MCF 10A (cell line): ENCODE measurements at regions not wholly inside any gene's neighbourhood (a gene's known extent, or its start where the extent isn't known, plus 50 kb on each side); places are given as distances from the start of the nearest gene placed in this dataset.

Experiments
- BruUV-seq: library from RNA; stranded (reverse); fragments of 400-500 nt; replicated peaks from 2 replicates; lab custom pipeline; 2021; lab: Mats Ljungman, UMichigan
- CTCF ChIA-PET: fragments of 300-600 bp; sonication (Branson Sonifier 250); formaldehyde crosslinking; extraction: SDS; loops from one replicate; lab custom pipeline; 2021; ENCODE audit warnings: antibody characterized with exemption, inconsistent platforms; lab: Yijun Ruan, JAX
- POLR2A ChIA-PET: fragments of 300-600, 350-650 bp; sonication (Branson Sonifier 250); formaldehyde crosslinking; extraction: SDS; loops from one replicate; lab custom pipeline; 2020; ENCODE audit warnings: antibody characterized with exemption, inconsistent platforms; lab: Yijun Ruan, JAX
- DNase-seq: peaks from one replicate; pipeline ENCODE4 v3.0.0-alpha.2; 2018; ENCODE audit not compliant: unreplicated experiment
- H3K27ac Mint-ChIP-seq: one replicate; pipeline ENCODE4 v1.8.0; 2022; ENCODE audit warnings: mild to moderate bottlenecking, low read depth, mixed read lengths; ENCODE audit not compliant: unreplicated experiment
- H3K27me3 Mint-ChIP-seq: one replicate; pipeline ENCODE4 v1.8.0; 2022; ENCODE audit warnings: mixed read lengths; ENCODE audit not compliant: insufficient read depth, unreplicated experiment
- H3K36me3 Mint-ChIP-seq: one replicate; pipeline ENCODE4 v1.8.0; 2022; ENCODE audit warnings: mild to moderate bottlenecking, moderate library complexity, mixed read lengths; ENCODE audit not compliant: insufficient read depth, unreplicated experiment
- H3K4me1 Mint-ChIP-seq: one replicate; pipeline ENCODE4 v1.8.0; 2022; ENCODE audit warnings: mixed read lengths; ENCODE audit not compliant: insufficient read depth, unreplicated experiment
- H3K4me3 Mint-ChIP-seq: one replicate; pipeline ENCODE4 v1.8.0; 2022; ENCODE audit warnings: mild to moderate bottlenecking, moderate library complexity, mixed read lengths; ENCODE audit not compliant: unreplicated experiment
- H3K9me3 Mint-ChIP-seq: one replicate; pipeline ENCODE4 v1.8.0; 2022; ENCODE audit warnings: mixed read lengths; ENCODE audit not compliant: unreplicated experiment
- CTCF ChIP-seq: fragments of 200-600 bp; IDR thresholded peaks from one replicate; pipeline ENCODE4 v1.8.0; 2022; ENCODE audit warnings: antibody characterized with exemption, mild to moderate bottlenecking; ENCODE audit not compliant: unreplicated experiment
- intact Hi-C: fragments of 100-400 bp; cut with micrococcal nuclease; formaldehyde crosslinking; loops from 2 replicates; pipeline ENCODE4 v1.14.1; 2022

GRCh38 chr7:84658286-84658685 lies 463.7 kb upstream of the SEMA3A start:
- Mint-ChIP-seq H3K9me3 (no peaks in the 10 kb centered on the region), H3K36me3 (no peaks in the 10 kb centered on the region), H3K27me3 (no peaks in the 10 kb centered on the region), H3K4me1 (peaks cover 2% of the 10 kb centered on the region), H3K27ac (no peak overlapping the region), H3K4me3 (no peak overlapping the region)
- no peak for DNase-seq
- ChIA-PET POLR2A (no interaction called here), CTCF (interaction anchor here (0.6 kb wide), 1 partner anchor 1509 kb away, joined by 3 read pairs; no protein-coding TSS in a partner anchor)
- BruUV-seq, result no TSS peak
- no peak for TF ChIP-seq CTCF
- intact Hi-C loops, result no loop called here

GRCh38 chr7:84654273-84654672 lies 459.7 kb upstream of the SEMA3A start:
- DNase-seq, result no peak
- no TSS peak for BruUV-seq
- Mint-ChIP-seq H3K9me3 (no peaks in the 10 kb centered on the region), H3K4me1 (no peaks in the 10 kb centered on the region), H3K27me3 (no peaks in the 10 kb centered on the region), H3K36me3 (no peaks in the 10 kb centered on the region), H3K4me3 (no peak overlapping the region), H3K27ac (no peak overlapping the region)
- ChIA-PET POLR2A (no interaction called here), CTCF (no interaction called here)
- intact Hi-C loops, result no loop called here
- TF ChIP-seq CTCF, result no peak

- CTCF ChIA-PET, result interaction anchor here (0.7 kb wide), 1 partner anchor 252 kb away, joined by 3 read pairs; no protein-coding TSS in a partner anchor
- Mint-ChIP-seq H3K36me3 (no peaks in the 10 kb centered on the region), H3K27ac (no peak overlapping the region), H3K4me3 (no peak overlapping the region), H3K9me3 (no peaks in the 10 kb centered on the region), H3K27me3 (no peaks in the 10 kb centered on the region), H3K4me1 (no peaks in the 10 kb centered on the region)
- TF ChIP-seq CTCF, result no peak
- POLR2A ChIA-PET, result no interaction called here
- intact Hi-C loops, result no loop called here
- no peak for DNase-seq
- BruUV-seq, result no TSS peak
Observed at GRCh38 chr7:84651876-84652275, 457.3 kb upstream of the SEMA3A start.

DNA sequence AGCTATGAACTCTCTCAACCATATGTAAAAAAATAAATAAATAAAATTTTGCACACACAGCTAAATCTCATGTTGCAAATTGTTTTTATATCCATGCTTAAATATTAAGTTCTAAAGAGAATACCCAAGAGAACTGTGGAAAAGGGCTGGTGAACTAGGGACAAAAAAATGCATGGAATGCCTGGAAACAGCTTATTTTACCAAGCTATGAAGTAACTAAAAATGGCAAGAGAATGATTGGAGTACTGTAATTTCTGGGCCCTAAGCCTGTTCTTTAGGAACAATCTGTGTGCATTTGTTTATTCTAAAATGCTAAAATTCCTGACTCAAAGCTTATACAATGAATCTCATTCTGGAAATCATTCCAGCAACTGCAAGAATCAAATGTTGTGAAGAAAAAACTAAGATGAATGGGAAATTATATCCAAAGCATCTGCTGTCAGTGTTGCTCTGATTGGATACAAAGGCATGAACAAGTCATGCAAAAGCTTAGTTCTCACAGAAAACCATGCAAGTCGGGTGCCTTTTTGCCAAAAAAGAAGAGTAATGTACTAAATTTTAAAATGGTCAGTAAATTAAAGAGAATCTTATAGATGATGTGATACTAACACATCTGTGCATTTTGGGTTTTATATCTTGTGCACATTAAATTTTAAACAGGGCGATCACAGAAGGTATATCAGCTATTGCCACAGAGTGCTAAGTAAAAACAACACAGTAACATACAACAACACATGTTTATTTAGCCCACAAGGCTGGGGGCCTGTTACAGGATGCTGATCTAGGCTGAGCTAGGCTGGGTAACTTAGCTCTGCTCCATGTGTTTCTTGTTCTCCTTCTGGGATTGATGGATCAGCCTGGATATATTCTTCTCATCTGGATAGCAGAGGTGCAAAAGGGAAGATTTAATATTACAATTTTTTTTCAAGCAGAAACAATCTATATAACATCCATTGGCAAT lies 453.5 kb upstream of the SEMA3A start:
- ChIA-PET CTCF (interaction anchor here (0.6 to 0.7 kb wide), 3 partner anchors 36 to 661 kb away, joined by 3 to 4 read pairs (median 3); no protein-coding TSS in a partner anchor), POLR2A (interaction anchor here (0.9 kb wide), 1 partner anchor 12 kb away, joined by 3 read pairs; no protein-coding TSS in a partner anchor)
- BruUV-seq, result no TSS peak
- Mint-ChIP-seq H3K36me3 (no peaks in the 10 kb centered on the region), H3K9me3 (no peaks in the 10 kb centered on the region), H3K27ac (no peak overlapping the region), H3K4me1 (no peaks in the 10 kb centered on the region), H3K4me3 (no peak overlapping the region), H3K27me3 (no peaks in the 10 kb centered on the region)
- intact Hi-C loops, result no loop called here
- peak; percentile 55 for DNase-seq
- TF ChIP-seq CTCF, result no peak
